ENCODE measurements at regions not wholly inside any gene's neighbourhood (a gene's known extent, or its start where the extent isn't known, plus 50 kb on each side); places are given as distances from the start of the nearest gene placed in this dataset.

DNA sequence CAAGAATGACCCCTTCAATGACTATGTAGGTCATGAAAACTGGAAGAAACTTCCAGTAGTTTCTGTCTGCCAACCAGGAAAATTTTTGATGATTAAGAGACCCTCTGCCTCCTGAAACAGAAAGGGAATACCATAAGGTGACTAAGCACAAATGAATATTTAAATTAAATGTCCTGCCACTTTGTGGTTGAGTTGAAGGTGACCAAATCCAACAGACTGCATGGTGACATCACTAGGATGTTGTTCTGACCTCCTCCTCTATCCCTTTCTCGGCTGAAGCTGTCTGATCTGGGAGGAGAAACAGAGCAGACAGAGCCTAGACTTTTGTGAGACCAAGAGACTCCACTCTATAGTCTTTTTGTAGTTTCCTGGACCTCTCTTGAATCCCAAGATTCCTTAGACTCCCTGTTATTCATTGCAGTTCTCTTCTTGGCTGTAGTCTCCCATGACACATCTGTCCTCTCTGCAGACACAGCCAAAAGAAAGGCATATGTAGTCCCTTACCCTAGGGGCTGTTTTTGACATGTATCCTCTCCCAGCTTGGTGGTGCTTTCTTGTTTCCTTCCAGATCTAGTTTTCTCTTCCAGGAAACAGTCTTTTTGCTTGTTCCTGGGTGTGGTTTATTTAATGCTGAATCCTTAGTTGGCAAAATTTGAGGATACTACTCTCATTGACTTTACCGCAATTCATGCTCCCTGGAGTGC, 55.2 kb upstream of the UBE3A start:
- TF ChIP-seq, protein P1, sequence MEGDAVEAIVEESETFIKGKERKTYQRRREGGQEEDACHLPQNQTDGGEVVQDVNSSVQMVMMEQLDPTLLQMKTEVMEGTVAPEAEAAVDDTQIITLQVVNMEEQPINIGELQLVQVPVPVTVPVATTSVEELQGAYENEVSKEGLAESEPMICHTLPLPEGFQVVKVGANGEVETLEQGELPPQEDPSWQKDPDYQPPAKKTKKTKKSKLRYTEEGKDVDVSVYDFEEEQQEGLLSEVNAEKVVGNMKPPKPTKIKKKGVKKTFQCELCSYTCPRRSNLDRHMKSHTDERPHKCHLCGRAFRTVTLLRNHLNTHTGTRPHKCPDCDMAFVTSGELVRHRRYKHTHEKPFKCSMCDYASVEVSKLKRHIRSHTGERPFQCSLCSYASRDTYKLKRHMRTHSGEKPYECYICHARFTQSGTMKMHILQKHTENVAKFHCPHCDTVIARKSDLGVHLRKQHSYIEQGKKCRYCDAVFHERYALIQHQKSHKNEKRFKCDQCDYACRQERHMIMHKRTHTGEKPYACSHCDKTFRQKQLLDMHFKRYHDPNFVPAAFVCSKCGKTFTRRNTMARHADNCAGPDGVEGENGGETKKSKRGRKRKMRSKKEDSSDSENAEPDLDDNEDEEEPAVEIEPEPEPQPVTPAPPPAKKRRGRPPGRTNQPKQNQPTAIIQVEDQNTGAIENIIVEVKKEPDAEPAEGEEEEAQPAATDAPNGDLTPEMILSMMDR (IDR thresholded peaks at IDR 0.05): no peak
- no peak for TF ChIP-seq POLR2A (IDR thresholded peaks at IDR 0.05)

Data from body of pancreas (tissue), 4 donors.